BJ (cell line): ENCODE measurements at regions not wholly inside any gene's neighbourhood (a gene's known extent, or its start where the extent isn't known, plus 50 kb on each side); places are given as distances from the start of the nearest gene placed in this dataset.

ENCODE experiments used
- CTCF ChIA-PET: fragments of 350-600 bp; formaldehyde crosslinking; extraction: SDS; loops from one replicate; lab custom pipeline; 2021; ENCODE audit warnings: antibody characterized with exemption, inconsistent platforms; lab: Yijun Ruan, JAX
- POLR2A ChIA-PET: fragments of 300-600 bp; sonication (Branson Sonifier 250); formaldehyde crosslinking; extraction: SDS; loops from one replicate; lab custom pipeline; 2021; ENCODE audit warnings: antibody characterized with exemption; lab: Charles Lee
- DNase-seq: peaks from one replicate; pipeline ENCODE4 v3.0.0-alpha.2; 2011; ENCODE audit warnings: low read depth
- H3K27me3 ChIP-seq: 2 replicates; pipeline ENCODE4 v1.6.0; 2011; ENCODE audit warnings: low read length; ENCODE audit not compliant: control insufficient read depth, insufficient read depth
- H3K36me3 ChIP-seq: 2 replicates; pipeline ENCODE4 v1.5.1; 2011; ENCODE audit warnings: low read length; ENCODE audit not compliant: control insufficient read depth, insufficient read depth
- H3K4me3 ChIP-seq: 2 replicates; pipeline ENCODE4 v1.5.1; 2011; ENCODE audit warnings: low read depth, mild to moderate bottlenecking, control low read depth, low read length
- CTCF ChIP-seq: IDR thresholded peaks from 2 replicates; pipeline ENCODE4 v1.5.1; 2011; ENCODE audit warnings: low read depth, mild to moderate bottlenecking, control low read depth, inconsistent platforms, low read length, moderate library complexity; ENCODE audit not compliant: insufficient read depth

- H3K36me3 ChIP-seq, result no peaks in the 10 kb centered on the region
- no peak for DNase-seq
- ChIA-PET POLR2A (interaction anchor here (0.6 kb wide), 1 partner anchor 13 kb away, joined by 4 read pairs; no protein-coding TSS in a partner anchor), CTCF (interaction anchor here (0.7 kb wide), 1 partner anchor 887 kb away, joined by 4 read pairs; no protein-coding TSS in a partner anchor)
- H3K4me3 ChIP-seq, result no peak overlapping the region
- H3K27me3 ChIP-seq, result no peaks in the 10 kb centered on the region
- no peak for TF ChIP-seq CTCF
These were observed 846.5 kb downstream of the DHX35 start for GRCh38 chr20:39808613-39809012.

- CTCF ChIA-PET, result interaction anchor here (0.7 kb wide), 1 partner anchor 74 kb away, joined by 5 read pairs; no protein-coding TSS in a partner anchor
- no peak for TF ChIP-seq CTCF
- no peaks in the 10 kb centered on the region for H3K36me3 ChIP-seq
- POLR2A ChIA-PET, result no interaction called here
- H3K27me3 ChIP-seq, result no peaks in the 10 kb centered on the region
- DNase-seq, result no peak
- H3K4me3 ChIP-seq, result no peak overlapping the region
These were observed 838.4 kb downstream of the DHX35 start for GRCh38 chr20:39800548-39800947.

- no peak for TF ChIP-seq CTCF
- no peak for DNase-seq
- Histone ChIP-seq H3K36me3 (no peaks in the 10 kb centered on the region), H3K27me3 (no peaks in the 10 kb centered on the region), H3K4me3 (no peak overlapping the region)
- CTCF ChIA-PET, result interaction anchor here (0.7 kb wide), 1 partner anchor 74 kb away, joined by 5 read pairs; no protein-coding TSS in a partner anchor
- POLR2A ChIA-PET, result no interaction called here
These were observed 838.0 kb downstream of the DHX35 start for GRCh38 chr20:39800111-39800510.

GRCh38 chr20:39799366-39799965 lies 837.3 kb downstream of the DHX35 start:
- ChIA-PET CTCF (no interaction called here), POLR2A (no interaction called here)
- DNase-seq, result no peak
- no peaks in the 10 kb centered on the region for H3K36me3 ChIP-seq
- no peak for TF ChIP-seq CTCF
- H3K4me3 ChIP-seq, result no peak overlapping the region
- no peaks in the 10 kb centered on the region for H3K27me3 ChIP-seq

- Histone ChIP-seq H3K27me3 (no peaks in the 10 kb centered on the region), H3K36me3 (no peaks in the 10 kb centered on the region), H3K4me3 (no peak overlapping the region)
- DNase-seq, result no peak
- CTCF ChIA-PET, result no interaction called here
- TF ChIP-seq CTCF, result no peak
- POLR2A ChIA-PET, result no interaction called here
These were observed 833.5 kb downstream of the DHX35 start for GRCh38 chr20:39795401-39796272.
